H1 (cell line): ENCODE measurements at regions not wholly inside any gene's neighbourhood (a gene's known extent, or its start where the extent isn't known, plus 50 kb on each side); places are given as distances from the start of the nearest gene placed in this dataset.

ENCODE experiments used
- CTCF ChIA-PET: fragments of 300-600 bp; sonication (Branson Sonifier 250); formaldehyde crosslinking; loops from one replicate; lab custom pipeline; 2021; ENCODE audit not compliant: partially characterized antibody; lab: Charles Lee
- POLR2A ChIA-PET: fragments of 300-600 bp; sonication (Branson Sonifier 250); formaldehyde crosslinking; loops from one replicate; lab custom pipeline; 2021; ENCODE audit warnings: inconsistent platforms; ENCODE audit not compliant: partially characterized antibody; lab: Charles Lee
- DNase-seq, 2 experiments: peaks; one replicate each; pipeline versions ENCODE4 v3.0.0 to v3.0.0-alpha.2; 2010 to 2022; ENCODE audit warnings: low spot score in 2 of 2, low read depth in 1 of 2, mixed read lengths in 1 of 2
- FAIRE-seq: peaks from 2 replicates; lab custom pipeline; 2011; peaks lifted over from hg19 to GRCh38; lab: Jason Lieb, UNC
- H2AFZ ChIP-seq: 2 replicates; pipeline ENCODE4 v1.8.1; 2012; ENCODE audit warnings: low read length, inconsistent platforms
- H2AK5ac ChIP-seq: 2 replicates; pipeline ENCODE4 v1.6.1; 2013; ENCODE audit warnings: low read depth, low read length
- H2BK120ac ChIP-seq: replicated peaks from 2 replicates; pipeline ENCODE3; 2013; ENCODE audit warnings: low read depth, low read length, inconsistent platforms
- H2BK12ac ChIP-seq: 2 replicates; pipeline ENCODE4 v1.6.1; 2013; ENCODE audit warnings: low read depth, low read length
- H2BK15ac ChIP-seq: 2 replicates; pipeline ENCODE4 v1.6.1; 2013; ENCODE audit warnings: low read length
- H2BK20ac ChIP-seq: 2 replicates; pipeline ENCODE4 v1.6.1; 2013; ENCODE audit warnings: low read length
- H2BK5ac ChIP-seq: 2 replicates; pipeline ENCODE4 v1.6.1; 2013; ENCODE audit warnings: low read depth, low read length
- H3K14ac ChIP-seq: 2 replicates; pipeline ENCODE4 v1.6.1; 2013; ENCODE audit warnings: inconsistent platforms; ENCODE audit not compliant: insufficient read length
- H3K18ac ChIP-seq: 2 replicates; pipeline ENCODE4 v1.6.1; 2013; ENCODE audit warnings: low read length; ENCODE audit errors: extremely low read depth
- H3K23ac ChIP-seq: 2 replicates; pipeline ENCODE4 v1.6.1; 2013; ENCODE audit warnings: inconsistent platforms; ENCODE audit not compliant: insufficient read length
- H3K23me2 ChIP-seq: 2 replicates; pipeline ENCODE4 v1.6.1; 2013; ENCODE audit warnings: low read depth, low read length
- H3K27ac ChIP-seq: 2 replicates; pipeline ENCODE4 v1.6.1; 2011; ENCODE audit warnings: low read depth, low read length, inconsistent platforms
- H3K27me3 ChIP-seq, 4 experiments: replicated peaks in 1 of 4; 1 replicate in 1 of 4; 2 replicates in 3 of 4; pipeline versions ENCODE4 v1.6.1 to v1.8.1; 2011 to 2013; ENCODE audit warnings: low read length in 3 of 4, mild to moderate bottlenecking in 3 of 4, inconsistent platforms in 2 of 4, mixed read lengths in 2 of 4, moderate library complexity in 1 of 4; ENCODE audit not compliant: control insufficient read depth in 3 of 4, insufficient read depth in 3 of 4; ENCODE audit errors: extremely low read depth in 1 of 4
- H3K36me3 ChIP-seq, 4 experiments: 2 replicates each; pipeline versions ENCODE4 v1.6.1 to v1.8.1; 2011 to 2013; ENCODE audit warnings: mild to moderate bottlenecking in 4 of 4, low read length in 3 of 4, moderate library complexity in 2 of 4, control low read depth in 1 of 4, inconsistent platforms in 1 of 4; ENCODE audit not compliant: insufficient read depth in 4 of 4, control insufficient read depth in 2 of 4
- H3K4ac ChIP-seq: replicated peaks from 2 replicates; pipeline ENCODE3; 2013; ENCODE audit warnings: low read length, low read depth, mixed read lengths, inconsistent platforms; ENCODE audit not compliant: insufficient read length
- H3K4me1 ChIP-seq, 4 experiments: replicated peaks in 1 of 4; 1 replicate in 1 of 4; 2 replicates in 3 of 4; pipeline versions ENCODE4 v1.6.1 to v1.8.1; 2011 to 2013; ENCODE audit warnings: low read length in 3 of 4, inconsistent platforms in 2 of 4, mixed read lengths in 1 of 4; ENCODE audit not compliant: insufficient read depth in 4 of 4, control insufficient read depth in 3 of 4
- H3K4me2 ChIP-seq, 2 experiments: 2 replicates each; pipeline versions ENCODE4 v1.6.1 to v1.8.1; 2011 to 2013; ENCODE audit warnings: low read depth in 2 of 2, low read length in 2 of 2, control low read depth in 1 of 2, inconsistent platforms in 1 of 2, mild to moderate bottlenecking in 1 of 2; ENCODE audit not compliant: insufficient read depth in 1 of 2
- H3K4me3 ChIP-seq, 4 experiments: fragments of 200-600, 300-600 bp in 1 of 4; sonication (generic), shearing (Covaris generic), sonication (Bioruptor Twin) in 1 of 4; 2 replicates each; pipeline versions ENCODE4 v1.5.1 to v1.8.1; 2011 to 2016; ENCODE audit warnings: low read length in 4 of 4, low read depth in 3 of 4, control low read depth in 2 of 4, inconsistent platforms in 2 of 4, mild to moderate bottlenecking in 2 of 4, mixed read lengths in 1 of 4, moderate library complexity in 1 of 4; ENCODE audit not compliant: insufficient read depth in 2 of 4; ENCODE audit errors: extremely low read depth in 1 of 4
- H3K56ac ChIP-seq: replicated peaks from 2 replicates; pipeline ENCODE3; 2013; ENCODE audit warnings: low read depth, mild to moderate bottlenecking, mixed read lengths, low read length, inconsistent platforms; ENCODE audit not compliant: insufficient read length
- H3K79me1 ChIP-seq: 2 replicates; pipeline ENCODE4 v1.6.1; 2013; ENCODE audit warnings: low read depth, low read length, control low read depth
- H3K79me2 ChIP-seq, 2 experiments: 2 replicates each; pipeline versions ENCODE4 v1.6.1 to v1.8.1; 2012 to 2013; ENCODE audit warnings: low read length in 2 of 2, mild to moderate bottlenecking in 2 of 2, inconsistent platforms in 1 of 2; ENCODE audit not compliant: insufficient read depth in 2 of 2, control insufficient read depth in 1 of 2
- H3K9ac ChIP-seq, 4 experiments: replicated peaks in 1 of 4; 1 replicate in 1 of 4; 2 replicates in 3 of 4; pipeline versions ENCODE4 v1.6.1 to v1.8.1; 2011 to 2013; ENCODE audit warnings: low read depth in 3 of 4, low read length in 3 of 4, control low read depth in 2 of 4, mild to moderate bottlenecking in 2 of 4, moderate library complexity in 2 of 4, inconsistent platforms in 1 of 4; ENCODE audit errors: extremely low read depth in 1 of 4
- H3K9me3 ChIP-seq, 2 experiments: 2 replicates each; pipeline versions ENCODE4 v1.6.1 to v1.8.1; 2012 to 2013; ENCODE audit warnings: mild to moderate bottlenecking in 2 of 2, moderate library complexity in 2 of 2, control low read depth in 1 of 2, inconsistent platforms in 1 of 2, low read depth in 1 of 2, low read length in 1 of 2, mixed read lengths in 1 of 2; ENCODE audit not compliant: insufficient read depth in 2 of 2
- H4K20me1 ChIP-seq, 2 experiments: replicated peaks in 1 of 2; 2 replicates each; pipeline versions ENCODE3 to v1.8.1; 2011 to 2013; ENCODE audit warnings: inconsistent platforms in 2 of 2, low read length in 2 of 2, mild to moderate bottlenecking in 1 of 2; ENCODE audit not compliant: insufficient read depth in 2 of 2, control insufficient read depth in 1 of 2
- H4K5ac ChIP-seq: 2 replicates; pipeline ENCODE4 v1.6.1; 2013; ENCODE audit warnings: low read length, low read depth, mixed read lengths, inconsistent platforms; ENCODE audit not compliant: insufficient read length
- H4K8ac ChIP-seq: 2 replicates; pipeline ENCODE4 v1.8.0; 2013; ENCODE audit warnings: mild to moderate bottlenecking, moderate library complexity, low read length, inconsistent platforms; ENCODE audit not compliant: insufficient read depth; ENCODE audit errors: extremely low read depth
- H4K91ac ChIP-seq: replicated peaks from 2 replicates; pipeline ENCODE3; 2013; ENCODE audit warnings: low read length, mixed read lengths, inconsistent platforms; ENCODE audit not compliant: insufficient read length
- KDM4A ChIP-seq: IDR thresholded peaks from one replicate; pipeline ENCODE4 v1.7.1; 2012; ENCODE audit warnings: low read depth, mild to moderate bottlenecking, moderate library complexity, low read length, inconsistent platforms; ENCODE audit not compliant: severe bottlenecking
- SUZ12 ChIP-seq: fragments of 200-600 bp; sonication (generic); IDR thresholded peaks from 2 replicates; pipeline ENCODE4 v1.6.1; 2012; ENCODE audit warnings: mild to moderate bottlenecking, inconsistent platforms, low read length, moderate library complexity, mixed read lengths
- WGBS, 2 experiments: shearing (Covaris generic) in 1 of 2; methylation state at CpG; one replicate each; pipeline versions ENCODE4 v1.1.6 to v1.1.7; 2013 to 2015; ENCODE audit warnings: low lambda C conversion rate in 2 of 2, mixed read lengths in 2 of 2, inconsistent platforms in 1 of 2, low coverage in 1 of 2, missing lambda C conversion rate in 1 of 2; ENCODE audit not compliant: insufficient replicate concordance in 2 of 2, insufficient coverage in 1 of 2, insufficient read length in 1 of 2; ENCODE audit errors: extremely low coverage in 1 of 2, missing lambda C conversion rate in 1 of 2; 5-methylcytosine and 5-hydroxymethylcytosine counted together

DNA sequence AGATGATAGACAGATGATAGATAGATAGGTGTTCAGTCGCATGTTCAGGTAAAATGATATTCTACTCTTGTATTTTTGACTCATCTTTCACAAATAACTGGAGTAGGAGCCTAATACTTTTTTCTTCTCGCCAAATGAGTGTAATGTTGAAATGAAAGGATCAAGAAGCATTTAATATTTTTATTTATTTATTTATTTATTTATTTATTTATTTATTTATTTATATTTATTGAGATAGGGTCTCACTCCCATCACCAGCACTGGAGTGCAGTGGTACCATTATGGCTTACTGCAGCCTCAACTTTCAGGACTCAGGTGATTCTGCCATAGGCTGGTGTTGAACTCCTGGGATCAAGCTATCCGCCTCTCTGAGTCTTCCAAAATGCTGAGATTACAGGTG lies 298.8 kb downstream of the KCNC2 start:
- H2BK20ac ChIP-seq, result no peak overlapping the region
- no peak overlapping the region for H2BK12ac ChIP-seq
- 94% methylated on average over 3 of the region's 3 CpGs; no CpG with 5 or more reads in 1 of the 2 experiments for WGBS, 2 experiments
- no peaks in the 10 kb centered on the region for H3K9me3 ChIP-seq
- H4K8ac ChIP-seq, result no peak overlapping the region
- H3K4me3 ChIP-seq, result no peak overlapping the region
- no peak overlapping the region for H3K56ac ChIP-seq
- H3K27ac ChIP-seq, result no peak overlapping the region
- DNase-seq, result no peak
- no peak overlapping the region for H3K18ac ChIP-seq
- no peaks in the 10 kb centered on the region for H3K4me1 ChIP-seq
- FAIRE-seq, result no peak
- H4K5ac ChIP-seq, result no peak overlapping the region
- H2BK5ac ChIP-seq, result no peak overlapping the region
- no peaks in the 10 kb centered on the region for H3K79me2 ChIP-seq
- H3K9ac ChIP-seq, result no peak overlapping the region
- no peaks in the 10 kb centered on the region for H3K23me2 ChIP-seq
- no peak overlapping the region for H2BK15ac ChIP-seq
- H3K23ac ChIP-seq, result no peak overlapping the region
- H2BK120ac ChIP-seq, result no peak overlapping the region
- H2AK5ac ChIP-seq, result no peak overlapping the region
- no peaks in the 10 kb centered on the region for H3K27me3 ChIP-seq
- TF ChIP-seq SUZ12 (no peak), KDM4A (no peak)
- no peaks in the 10 kb centered on the region for H3K36me3 ChIP-seq
- no peaks in the 10 kb centered on the region for H4K20me1 ChIP-seq
- no peak overlapping the region for H2AFZ ChIP-seq
- ChIA-PET POLR2A (no interaction called here), CTCF (no interaction called here)
- no peaks in the 10 kb centered on the region for H3K79me1 ChIP-seq
- H3K4me2 ChIP-seq, result no peak overlapping the region
- H3K4ac ChIP-seq, result no peak overlapping the region
- no peak overlapping the region for H3K14ac ChIP-seq
- H4K91ac ChIP-seq, result no peak overlapping the region
